ENCODE measurements at regions not wholly inside any gene's neighbourhood (a gene's known extent, or its start where the extent isn't known, plus 50 kb on each side); places are given as distances from the start of the nearest gene placed in this dataset.

- TF ChIP-seq EZH2 (IDR thresholded peaks at IDR 0.05; ENCODE audit: insufficient read depth, poor library complexity, severe bottlenecking) (no peak), EZH2phosphoT487 (IDR thresholded peaks at IDR 0.05; ENCODE audit: insufficient read depth, low read depth) (no peak)
Measured at GRCh38 chr11:28702450-28702790, 594.2 kb downstream of the METTL15 start.
